Central memory CD8-positive, alpha-beta T cell (primary cell): ENCODE measurements at regions not wholly inside any gene's neighbourhood (a gene's known extent, or its start where the extent isn't known, plus 50 kb on each side); places are given as distances from the start of the nearest gene placed in this dataset.
"Not testable (repeated sequence)": the region's sequence is repeated elsewhere in the genome, so short reads cannot be mapped to it uniquely, and the experiment has no call there.

Experiments used
- ATAC-seq: fragments of 150-1000 bp; cut with Tn5 transposase; replicated peaks from 2 replicates; pipeline ENCODE4 v1.10.0; 2022; ENCODE audit warnings: mild to moderate bottlenecking, moderate FRiP score, moderate number of reproducible peaks; ENCODE audit not compliant: poor library complexity, severe bottlenecking; ENCODE audit errors: extremely low read depth
- DNase-seq, 2 donors: peaks; one replicate each; pipeline ENCODE4 v3.0.0; 2021; ENCODE audit warnings: low spot score in 2 of 2
- H3K27ac Mint-ChIP-seq: one replicate; pipeline ENCODE4 v1.8.0; 2022; ENCODE audit warnings: low read depth, mild to moderate bottlenecking, moderate library complexity, mixed read lengths
- H3K27me3 Mint-ChIP-seq: one replicate; pipeline ENCODE4 v1.8.0; 2022; ENCODE audit warnings: mixed read lengths
- H3K36me3 Mint-ChIP-seq: one replicate; pipeline ENCODE4 v1.8.0; 2022; ENCODE audit warnings: mild to moderate bottlenecking, moderate library complexity, mixed read lengths; ENCODE audit not compliant: insufficient read depth
- H3K4me1 Mint-ChIP-seq: one replicate; pipeline ENCODE4 v1.8.0; 2022; ENCODE audit warnings: mixed read lengths
- H3K4me3 Mint-ChIP-seq: one replicate; pipeline ENCODE4 v1.8.0; 2022; ENCODE audit warnings: mild to moderate bottlenecking, moderate library complexity, mixed read lengths
- H3K9me3 Mint-ChIP-seq: one replicate; pipeline ENCODE4 v1.8.0; 2022; ENCODE audit warnings: mixed read lengths

- not testable (repeated sequence) for H3K27me3 Mint-ChIP-seq, H3K4me1 Mint-ChIP-seq, H3K36me3 Mint-ChIP-seq, H3K27ac Mint-ChIP-seq, H3K9me3 Mint-ChIP-seq, H3K4me3 Mint-ChIP-seq, DNase-seq, ATAC-seq
Observed at GRCh38 chr4:9110700-9111099, 59.5 kb upstream of the FAM90A26 start.

DNA sequence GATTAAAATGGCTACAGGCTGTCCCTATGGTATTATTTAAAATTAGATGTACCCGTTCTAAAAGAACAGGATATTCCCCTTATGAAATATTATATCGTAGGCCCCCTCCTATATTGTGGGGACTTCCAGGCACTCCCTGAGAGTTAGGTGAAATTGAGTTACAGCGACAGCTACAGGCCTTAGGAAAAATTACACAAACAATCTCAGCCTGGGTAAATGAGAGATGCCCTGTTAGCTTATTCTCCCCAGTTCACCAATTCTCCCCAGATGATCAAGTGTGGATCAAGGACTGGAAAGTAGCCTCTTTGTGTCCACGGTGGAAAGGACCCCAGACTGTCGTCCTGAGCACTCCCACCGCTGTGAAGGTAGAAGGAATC, 67.1 kb upstream of the FAM90A26 start:
- not testable (repeated sequence) for DNase-seq, H3K36me3 Mint-ChIP-seq, ATAC-seq, H3K4me3 Mint-ChIP-seq, H3K9me3 Mint-ChIP-seq, H3K27ac Mint-ChIP-seq, H3K27me3 Mint-ChIP-seq, H3K4me1 Mint-ChIP-seq

- H3K4me1 Mint-ChIP-seq, H3K4me3 Mint-ChIP-seq, H3K36me3 Mint-ChIP-seq, H3K27me3 Mint-ChIP-seq, DNase-seq, H3K27ac Mint-ChIP-seq, H3K9me3 Mint-ChIP-seq, ATAC-seq: not testable (repeated sequence)
Observed at GRCh38 chr4:9102471-9103147, 67.6 kb upstream of the FAM90A26 start.

GRCh38 chr4:9096330-9096729, 73.9 kb upstream of the FAM90A26 start:
- H3K36me3 Mint-ChIP-seq, H3K4me3 Mint-ChIP-seq, ATAC-seq, DNase-seq, H3K27ac Mint-ChIP-seq, H3K4me1 Mint-ChIP-seq: not testable (repeated sequence)
- Mint-ChIP-seq H3K9me3 (peaks cover 28% of the 10 kb centered on the region), H3K27me3 (peaks cover 35% of the 10 kb centered on the region)

DNA sequence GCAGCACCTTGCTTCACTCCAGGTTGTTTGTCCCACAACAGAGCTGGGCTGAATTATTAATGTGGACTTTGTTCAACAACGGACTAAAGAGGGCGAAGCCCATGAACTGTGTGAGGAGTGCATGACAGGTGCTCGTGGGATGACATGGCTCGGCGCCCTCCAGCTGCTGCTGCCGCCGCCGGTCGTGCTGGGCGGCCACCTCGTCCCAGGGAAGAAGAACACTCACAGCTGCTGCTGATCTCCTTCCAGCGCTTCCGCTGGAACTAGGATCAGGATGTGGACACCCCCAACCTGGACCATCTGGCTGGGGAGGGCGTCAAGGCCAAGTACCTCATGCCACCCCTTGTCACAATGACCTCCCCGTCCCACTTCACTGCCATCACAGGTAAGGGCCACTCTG, 91.4 kb upstream of the FAM90A26 start:
- H3K27me3 Mint-ChIP-seq, result peaks cover 37% of the 10 kb centered on the region
- H3K4me3 Mint-ChIP-seq, H3K4me1 Mint-ChIP-seq, DNase-seq, ATAC-seq, H3K9me3 Mint-ChIP-seq, H3K27ac Mint-ChIP-seq, H3K36me3 Mint-ChIP-seq: not testable (repeated sequence)

GRCh38 chr4:9076974-9077373, 93.2 kb upstream of the FAM90A26 start:
- not testable (repeated sequence) for H3K27ac Mint-ChIP-seq, ATAC-seq, DNase-seq, H3K4me1 Mint-ChIP-seq, H3K36me3 Mint-ChIP-seq, H3K4me3 Mint-ChIP-seq, H3K9me3 Mint-ChIP-seq
- H3K27me3 Mint-ChIP-seq, result peaks cover 20% of the 10 kb centered on the region

DNA sequence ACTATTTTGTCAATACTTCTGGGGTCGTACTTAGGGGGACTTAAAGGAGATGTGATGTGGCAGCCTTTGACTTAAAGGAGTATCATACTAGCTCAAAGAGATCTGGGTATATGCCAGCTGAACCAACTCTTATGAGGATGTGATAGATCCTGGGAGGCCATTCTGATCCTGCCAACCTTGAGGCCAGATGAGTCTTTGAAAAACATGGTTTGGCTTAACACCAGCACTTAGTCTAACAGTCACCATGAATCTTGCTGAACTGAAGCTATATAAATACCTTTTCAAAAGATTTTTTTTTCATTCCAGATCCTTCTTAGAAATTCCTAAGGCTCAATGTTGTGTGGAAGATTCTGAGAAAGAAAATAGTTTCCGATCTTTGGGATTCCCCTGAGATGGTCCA, 93.7 kb upstream of the FAM90A26 start:
- not testable (repeated sequence) for H3K4me3 Mint-ChIP-seq, H3K9me3 Mint-ChIP-seq, H3K36me3 Mint-ChIP-seq, ATAC-seq, H3K27ac Mint-ChIP-seq, H3K4me1 Mint-ChIP-seq, DNase-seq
- peaks cover 15% of the 10 kb centered on the region for H3K27me3 Mint-ChIP-seq

- not testable (repeated sequence) for H3K36me3 Mint-ChIP-seq, H3K9me3 Mint-ChIP-seq, H3K4me3 Mint-ChIP-seq, ATAC-seq, H3K27me3 Mint-ChIP-seq, H3K4me1 Mint-ChIP-seq, H3K27ac Mint-ChIP-seq, DNase-seq
Observed at GRCh38 chr4:9073371-9073770, 96.8 kb upstream of the FAM90A26 start.

- H3K36me3 Mint-ChIP-seq, H3K4me3 Mint-ChIP-seq, ATAC-seq, H3K9me3 Mint-ChIP-seq, DNase-seq, H3K4me1 Mint-ChIP-seq, H3K27ac Mint-ChIP-seq, H3K27me3 Mint-ChIP-seq: not testable (repeated sequence)
Observed at GRCh38 chr4:9072521-9073220, 97.5 kb upstream of the FAM90A26 start.

- H3K9me3 Mint-ChIP-seq, result peaks cover 24% of the 10 kb centered on the region
- H3K36me3 Mint-ChIP-seq, H3K4me3 Mint-ChIP-seq: not testable (repeated sequence)
Observed at GRCh38 chr4:9067923-9068322, 102.3 kb upstream of the FAM90A26 start.

DNA sequence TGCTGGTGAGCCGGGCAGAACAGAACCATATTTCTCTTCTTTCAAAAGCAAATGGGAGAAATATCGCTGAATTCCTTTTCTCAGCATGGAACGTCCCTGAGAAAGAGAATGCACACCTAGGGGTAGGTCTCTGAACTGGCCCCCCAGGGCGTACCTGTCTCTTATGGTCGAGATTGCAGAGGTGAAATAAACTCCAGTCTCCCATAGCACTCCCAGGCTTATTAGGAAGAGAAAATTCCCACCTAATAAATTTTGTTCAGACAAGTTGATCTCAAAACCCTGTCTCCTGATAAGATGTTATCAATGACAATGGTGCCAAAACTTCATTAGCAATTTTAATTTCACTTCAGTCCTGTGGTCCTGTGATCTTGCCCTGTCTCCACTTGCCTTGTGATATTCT, 106.6 kb upstream of the FAM90A26 start:
- H3K27ac Mint-ChIP-seq, H3K4me3 Mint-ChIP-seq, H3K27me3 Mint-ChIP-seq, DNase-seq, H3K36me3 Mint-ChIP-seq, H3K4me1 Mint-ChIP-seq, ATAC-seq: not testable (repeated sequence)
- peaks cover 18% of the 10 kb centered on the region for H3K9me3 Mint-ChIP-seq

More at GRCh38 chr4:9067923-9068322, 102.3 kb upstream of the FAM90A26 start:
- DNase-seq, H3K27me3 Mint-ChIP-seq, H3K4me1 Mint-ChIP-seq, ATAC-seq, H3K27ac Mint-ChIP-seq: not testable (repeated sequence)

DNA sequence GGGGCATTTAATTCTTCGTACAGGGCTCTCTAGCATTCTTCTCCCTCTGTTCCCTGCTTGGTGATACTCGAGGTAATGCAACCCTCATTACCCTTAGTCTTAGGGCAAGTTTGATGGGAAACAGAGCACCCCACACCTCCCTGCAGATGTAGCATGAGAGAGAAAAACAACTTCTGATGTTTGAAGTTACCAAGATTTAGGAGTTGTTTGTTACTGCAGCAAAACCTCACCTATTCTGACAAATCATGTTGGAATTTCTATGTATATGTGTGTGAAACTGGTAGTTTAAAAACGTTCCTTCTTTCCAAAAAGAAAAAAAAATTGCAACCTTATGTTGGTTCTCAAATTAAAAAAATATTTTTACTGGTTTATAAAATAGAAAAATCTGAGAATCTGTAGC, 145.3 kb upstream of the FAM90A26 start:
- H3K27me3 Mint-ChIP-seq, result peaks cover 22% of the 10 kb centered on the region
- H3K36me3 Mint-ChIP-seq, H3K4me1 Mint-ChIP-seq, H3K9me3 Mint-ChIP-seq, H3K27ac Mint-ChIP-seq, ATAC-seq, DNase-seq, H3K4me3 Mint-ChIP-seq: not testable (repeated sequence)

DNA sequence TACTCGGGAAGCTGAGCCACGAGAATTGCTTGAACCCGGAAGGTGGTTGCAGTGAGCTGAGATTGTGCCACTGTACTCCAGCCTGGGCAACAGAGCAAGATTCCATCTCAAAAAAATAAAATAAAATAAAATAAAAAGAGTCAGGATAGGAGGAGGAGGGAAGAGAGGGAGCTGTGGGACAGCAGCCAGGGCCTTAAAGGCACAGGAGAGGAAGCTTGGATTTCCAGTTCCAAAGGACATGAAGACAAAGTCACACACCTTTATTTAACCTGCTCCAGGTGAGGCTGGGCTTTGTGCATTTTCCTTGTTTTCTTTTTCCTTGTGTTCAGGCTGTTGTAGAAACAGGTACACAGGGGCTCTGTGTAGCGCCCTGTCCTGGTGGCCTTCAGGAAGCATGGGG, 138.2 kb upstream of the HMX1 start:
- not testable (repeated sequence) for DNase-seq, H3K27ac Mint-ChIP-seq, ATAC-seq, H3K4me3 Mint-ChIP-seq, H3K4me1 Mint-ChIP-seq, H3K9me3 Mint-ChIP-seq, H3K36me3 Mint-ChIP-seq
- peaks cover 14% of the 10 kb centered on the region for H3K27me3 Mint-ChIP-seq
